ENCODE measurements at regions not wholly inside any gene's neighbourhood (a gene's known extent, or its start where the extent isn't known, plus 50 kb on each side); places are given as distances from the start of the nearest gene placed in this dataset.
"Not testable (repeated sequence)": the region's sequence is repeated elsewhere in the genome, so short reads cannot be mapped to it uniquely, and the experiment has no call there.

DNA sequence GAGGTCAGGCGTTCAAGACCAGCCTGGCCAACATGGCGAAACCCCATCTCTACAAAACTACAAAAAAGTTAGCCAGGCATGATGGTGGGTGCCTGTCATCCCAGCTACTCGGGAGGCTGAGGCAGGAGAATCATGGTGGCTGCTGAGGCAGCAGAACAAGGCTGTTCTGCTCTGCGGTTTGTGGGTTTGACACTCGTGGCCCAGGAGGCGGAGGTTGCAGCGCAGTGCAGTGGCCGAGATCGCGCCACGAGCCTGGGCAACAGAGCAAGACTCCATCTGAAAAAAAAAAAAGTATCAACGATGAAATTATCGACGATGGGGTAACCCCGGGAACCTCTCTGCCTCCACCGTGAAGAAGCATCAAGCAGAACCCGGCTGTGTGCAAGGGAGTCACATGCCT lies 5478.8 kb upstream of the TPTE start:
- H3K4me1 ChIP-seq (ENCODE audit: control insufficient read depth, extremely low read depth, insufficient read depth, low read length); H3K4me2 ChIP-seq (ENCODE audit: control insufficient read depth, extremely low read depth, insufficient read depth, low read depth, low read length); FAIRE-seq; H2AFZ ChIP-seq (ENCODE audit: control insufficient read depth, low read length); H4K20me1 ChIP-seq (ENCODE audit: control insufficient read depth, extremely low read depth, insufficient read depth, low read length); H3K9me3 ChIP-seq (ENCODE audit: control insufficient read depth, low read depth, low read length); dilution Hi-C loops (cut with MboI; ENCODE audit: extremely low pct_ligation_motif_present, low sequenced_read_pairs); H3K9me1 ChIP-seq (ENCODE audit: control insufficient read depth, extremely low read depth, insufficient read depth, low read length); H3K79me2 ChIP-seq (ENCODE audit: control insufficient read depth, insufficient read depth, low read length); H3K4me3 ChIP-seq (ENCODE audit: control insufficient read depth in 2 of 3, extremely low read depth in 1 of 3, insufficient read depth in 2 of 3, low read depth in 1 of 3, low read length in 3 of 3); H3K27me3 ChIP-seq (ENCODE audit: control insufficient read depth, extremely low read depth, insufficient read depth, low read length); H3K27ac ChIP-seq (ENCODE audit: control insufficient read depth, insufficient read depth, low read length); H3K36me3 ChIP-seq (ENCODE audit: control insufficient read depth in 2 of 2, extremely low read depth in 1 of 2, insufficient read depth in 2 of 2, low read length in 2 of 2); H3K9ac ChIP-seq (ENCODE audit: control insufficient read depth, extremely low read depth, insufficient read depth, low read length); DNase-seq (ENCODE audit: low read depth, low spot score): not testable (repeated sequence)

DNA sequence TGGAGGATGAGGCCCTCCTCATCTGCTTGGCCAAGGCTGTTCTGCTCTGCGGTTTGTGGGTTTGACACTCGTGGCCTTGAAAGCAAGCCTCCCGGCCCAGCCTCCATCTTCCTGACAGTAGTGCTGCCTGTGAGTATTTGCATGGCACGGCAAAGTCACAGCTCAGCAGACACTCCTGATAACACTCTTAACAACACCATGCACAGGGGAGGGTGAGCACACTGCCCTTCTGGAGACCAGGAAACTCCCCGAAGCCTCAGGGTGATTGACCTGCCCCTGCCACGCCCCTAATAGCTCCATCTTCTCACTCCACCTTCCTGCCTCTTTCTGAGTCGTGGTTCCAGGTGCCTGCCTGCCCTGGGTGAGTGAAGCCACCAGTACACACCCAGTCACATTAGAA lies 5476.6 kb upstream of the TPTE start:
- H3K9me1 ChIP-seq (ENCODE audit: control insufficient read depth, extremely low read depth, insufficient read depth, low read length); H2AFZ ChIP-seq (ENCODE audit: control insufficient read depth, low read length); dilution Hi-C loops (cut with MboI; ENCODE audit: extremely low pct_ligation_motif_present, low sequenced_read_pairs); H3K9ac ChIP-seq (ENCODE audit: control insufficient read depth, extremely low read depth, insufficient read depth, low read length); FAIRE-seq; H3K27ac ChIP-seq (ENCODE audit: control insufficient read depth, insufficient read depth, low read length); H3K36me3 ChIP-seq (ENCODE audit: control insufficient read depth in 2 of 2, extremely low read depth in 1 of 2, insufficient read depth in 2 of 2, low read length in 2 of 2); H3K4me3 ChIP-seq (ENCODE audit: control insufficient read depth in 2 of 3, extremely low read depth in 1 of 3, insufficient read depth in 2 of 3, low read depth in 1 of 3, low read length in 3 of 3); H3K9me3 ChIP-seq (ENCODE audit: control insufficient read depth, low read depth, low read length); H3K4me2 ChIP-seq (ENCODE audit: control insufficient read depth, extremely low read depth, insufficient read depth, low read depth, low read length); DNase-seq (ENCODE audit: low read depth, low spot score); H3K27me3 ChIP-seq (ENCODE audit: control insufficient read depth, extremely low read depth, insufficient read depth, low read length); H3K4me1 ChIP-seq (ENCODE audit: control insufficient read depth, extremely low read depth, insufficient read depth, low read length); H4K20me1 ChIP-seq (ENCODE audit: control insufficient read depth, extremely low read depth, insufficient read depth, low read length); H3K79me2 ChIP-seq (ENCODE audit: control insufficient read depth, insufficient read depth, low read length): not testable (repeated sequence)

DNA sequence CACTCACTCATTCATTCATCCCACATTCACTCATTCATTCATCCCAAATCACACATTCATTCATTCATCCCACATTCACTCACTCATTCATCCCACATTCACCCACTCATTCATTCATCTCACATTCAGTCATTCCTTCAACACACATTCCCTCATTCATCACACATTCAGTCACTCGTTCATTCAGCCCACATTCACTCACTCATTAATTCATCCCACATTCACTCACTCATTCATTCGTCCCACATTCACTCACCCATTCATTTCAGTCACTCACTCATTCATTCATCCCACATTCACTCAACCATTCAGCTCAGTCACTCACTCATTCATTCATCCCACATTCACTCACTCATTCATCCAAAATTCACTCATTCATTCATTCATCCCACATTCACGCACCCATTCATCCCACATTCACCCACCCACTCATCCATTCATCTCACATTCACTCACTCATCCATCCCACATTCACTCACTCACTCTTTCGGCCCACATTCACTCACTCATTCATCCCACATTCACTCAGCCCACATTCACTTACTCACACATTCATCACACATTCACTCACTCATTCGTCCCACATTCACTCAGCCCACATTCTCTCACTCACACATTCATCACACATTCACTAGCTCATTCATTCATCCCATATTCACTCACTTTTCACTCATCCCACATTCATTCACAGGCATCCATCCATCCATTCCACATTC lies 5469.9 kb upstream of the TPTE start:
- H2AFZ ChIP-seq (ENCODE audit: control insufficient read depth, low read length); FAIRE-seq; H3K36me3 ChIP-seq (ENCODE audit: control insufficient read depth in 2 of 2, extremely low read depth in 1 of 2, insufficient read depth in 2 of 2, low read length in 2 of 2); H3K27ac ChIP-seq (ENCODE audit: control insufficient read depth, insufficient read depth, low read length); DNase-seq (ENCODE audit: low read depth, low spot score); H3K9me1 ChIP-seq (ENCODE audit: control insufficient read depth, extremely low read depth, insufficient read depth, low read length); H3K4me3 ChIP-seq (ENCODE audit: control insufficient read depth in 2 of 3, extremely low read depth in 1 of 3, insufficient read depth in 2 of 3, low read depth in 1 of 3, low read length in 3 of 3); H3K4me1 ChIP-seq (ENCODE audit: control insufficient read depth, extremely low read depth, insufficient read depth, low read length); H3K4me2 ChIP-seq (ENCODE audit: control insufficient read depth, extremely low read depth, insufficient read depth, low read depth, low read length); dilution Hi-C loops (cut with MboI; ENCODE audit: extremely low pct_ligation_motif_present, low sequenced_read_pairs); H3K79me2 ChIP-seq (ENCODE audit: control insufficient read depth, insufficient read depth, low read length); H3K27me3 ChIP-seq (ENCODE audit: control insufficient read depth, extremely low read depth, insufficient read depth, low read length); H4K20me1 ChIP-seq (ENCODE audit: control insufficient read depth, extremely low read depth, insufficient read depth, low read length); H3K9me3 ChIP-seq (ENCODE audit: control insufficient read depth, low read depth, low read length); H3K9ac ChIP-seq (ENCODE audit: control insufficient read depth, extremely low read depth, insufficient read depth, low read length): not testable (repeated sequence)

DNA sequence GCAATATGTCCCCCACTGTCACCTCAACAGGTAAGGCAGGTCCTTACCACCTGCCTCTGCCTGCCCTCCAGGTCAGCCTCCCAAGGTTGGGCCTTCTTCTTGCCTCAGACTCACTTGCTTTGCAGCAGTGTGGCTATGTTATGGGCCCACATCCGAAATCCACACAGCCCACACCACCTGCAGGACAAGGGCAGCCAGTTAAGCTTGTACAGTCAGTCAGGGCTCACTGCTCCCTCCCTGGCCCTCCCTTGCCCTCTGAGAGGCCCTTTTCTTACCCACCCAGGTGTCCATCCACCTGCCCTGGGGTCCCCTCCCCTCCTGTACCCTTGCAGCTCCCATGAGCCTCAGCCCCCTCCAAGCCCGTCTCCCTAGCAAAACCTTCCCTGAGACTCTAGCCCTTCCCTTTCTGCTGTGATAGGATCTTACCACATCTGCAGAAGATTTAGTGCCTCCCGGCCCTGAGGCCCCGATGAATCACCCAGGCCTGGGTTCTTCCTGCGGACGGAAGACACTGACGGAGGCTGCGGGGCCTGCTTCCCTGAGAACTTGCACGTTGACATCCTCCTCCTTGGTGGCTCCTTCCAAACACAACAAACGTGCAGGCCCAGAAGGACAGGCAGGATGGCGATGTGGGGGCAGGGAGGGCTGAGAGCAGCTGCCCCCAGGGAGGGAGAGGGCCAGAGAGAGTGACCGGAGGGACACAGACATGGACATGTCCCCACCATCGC lies 5466.2 kb upstream of the TPTE start:
- H3K9ac ChIP-seq (ENCODE audit: control insufficient read depth, extremely low read depth, insufficient read depth, low read length); H3K4me1 ChIP-seq (ENCODE audit: control insufficient read depth, extremely low read depth, insufficient read depth, low read length); H3K9me3 ChIP-seq (ENCODE audit: control insufficient read depth, low read depth, low read length); H3K4me2 ChIP-seq (ENCODE audit: control insufficient read depth, extremely low read depth, insufficient read depth, low read depth, low read length); dilution Hi-C loops (cut with MboI; ENCODE audit: extremely low pct_ligation_motif_present, low sequenced_read_pairs); DNase-seq (ENCODE audit: low read depth, low spot score); H3K27ac ChIP-seq (ENCODE audit: control insufficient read depth, insufficient read depth, low read length); H4K20me1 ChIP-seq (ENCODE audit: control insufficient read depth, extremely low read depth, insufficient read depth, low read length); H3K4me3 ChIP-seq (ENCODE audit: control insufficient read depth in 2 of 3, extremely low read depth in 1 of 3, insufficient read depth in 2 of 3, low read depth in 1 of 3, low read length in 3 of 3); FAIRE-seq; H3K9me1 ChIP-seq (ENCODE audit: control insufficient read depth, extremely low read depth, insufficient read depth, low read length); H2AFZ ChIP-seq (ENCODE audit: control insufficient read depth, low read length); H3K79me2 ChIP-seq (ENCODE audit: control insufficient read depth, insufficient read depth, low read length); H3K36me3 ChIP-seq (ENCODE audit: control insufficient read depth in 2 of 2, extremely low read depth in 1 of 2, insufficient read depth in 2 of 2, low read length in 2 of 2); H3K27me3 ChIP-seq (ENCODE audit: control insufficient read depth, extremely low read depth, insufficient read depth, low read length): not testable (repeated sequence)

Data from keratinocyte (primary cell).